ENCODE measurements at regions not wholly inside any gene's neighbourhood (a gene's known extent, or its start where the extent isn't known, plus 50 kb on each side); places are given as distances from the start of the nearest gene placed in this dataset.

GRCh38 chrX:131595120-131595519, 51.2 kb downstream of the OR13H1 start:
- in situ Hi-C loops (cut with MboI; ENCODE audit: low pct_unique_long_range_greater_than_20kb, low sequenced_read_pairs, unreplicated experiment): no loop called here
- DNase-seq (ENCODE audit: low spot score): no peak
- no peak for TF ChIP-seq CTCF (IDR thresholded peaks at IDR 0.05; ENCODE audit: extremely low read depth, insufficient read depth, missing control alignments)

GRCh38 chrX:131607792-131608369, 64.0 kb downstream of the OR13H1 start:
- no peak for TF ChIP-seq CTCF (IDR thresholded peaks at IDR 0.05; ENCODE audit: extremely low read depth, insufficient read depth, missing control alignments)
- no peak for DNase-seq (ENCODE audit: low spot score)
- in situ Hi-C loops (cut with MboI; ENCODE audit: low pct_unique_long_range_greater_than_20kb, low sequenced_read_pairs, unreplicated experiment): no loop called here

- no peak for DNase-seq (ENCODE audit: low spot score)
- in situ Hi-C loops (cut with MboI; ENCODE audit: low pct_unique_long_range_greater_than_20kb, low sequenced_read_pairs, unreplicated experiment): no loop called here
- no peak for TF ChIP-seq CTCF (IDR thresholded peaks at IDR 0.05; ENCODE audit: extremely low read depth, insufficient read depth, missing control alignments)
These were observed 65.6 kb downstream of the OR13H1 start for GRCh38 chrX:131609480-131609879.

- in situ Hi-C loops (cut with MboI; ENCODE audit: low pct_unique_long_range_greater_than_20kb, low sequenced_read_pairs, unreplicated experiment): no loop called here
- DNase-seq (ENCODE audit: low spot score): no peak
- no peak for TF ChIP-seq CTCF (IDR thresholded peaks at IDR 0.05; ENCODE audit: extremely low read depth, insufficient read depth, missing control alignments)
These were observed 69.4 kb downstream of the OR13H1 start for GRCh38 chrX:131613260-131613659.

GRCh38 chrX:131614241-131614640, 70.4 kb downstream of the OR13H1 start:
- in situ Hi-C loops (cut with MboI; ENCODE audit: low pct_unique_long_range_greater_than_20kb, low sequenced_read_pairs, unreplicated experiment): no loop called here
- DNase-seq (ENCODE audit: low spot score): no peak
- TF ChIP-seq CTCF (IDR thresholded peaks at IDR 0.05; ENCODE audit: extremely low read depth, insufficient read depth, missing control alignments): no peak

GRCh38 chrX:131617182-131617581, 73.3 kb downstream of the OR13H1 start:
- in situ Hi-C loops (cut with MboI; ENCODE audit: low pct_unique_long_range_greater_than_20kb, low sequenced_read_pairs, unreplicated experiment): no loop called here
- DNase-seq (ENCODE audit: low spot score): no peak
- no peak for TF ChIP-seq CTCF (IDR thresholded peaks at IDR 0.05; ENCODE audit: extremely low read depth, insufficient read depth, missing control alignments)

GRCh38 chrX:131621650-131622049, 77.8 kb downstream of the OR13H1 start:
- no peak for TF ChIP-seq CTCF (IDR thresholded peaks at IDR 0.05; ENCODE audit: extremely low read depth, insufficient read depth, missing control alignments)
- in situ Hi-C loops (cut with MboI; ENCODE audit: low pct_unique_long_range_greater_than_20kb, low sequenced_read_pairs, unreplicated experiment): no loop called here
- DNase-seq (ENCODE audit: low spot score): no peak

All from GM13977 (cell line).